GM10248 (cell line): ENCODE measurements at regions not wholly inside any gene's neighbourhood (a gene's known extent, or its start where the extent isn't known, plus 50 kb on each side); places are given as distances from the start of the nearest gene placed in this dataset.

ENCODE experiments used
- CTCF ChIA-PET: fragments of 300-600 bp; sonication (Branson Sonifier 250); formaldehyde crosslinking; extraction: SDS; loops from one replicate; lab custom pipeline; 2021; ENCODE audit warnings: antibody characterized with exemption; lab: Yijun Ruan, JAX
- POLR2A ChIA-PET: fragments of 350-650 bp; sonication (Branson Sonifier 250); formaldehyde crosslinking; extraction: SDS; loops from one replicate; lab custom pipeline; 2020; ENCODE audit warnings: antibody characterized with exemption; lab: Yijun Ruan, JAX
- DNase-seq: peaks from one replicate; pipeline ENCODE4 v3.0.0; 2012; ENCODE audit errors: extremely low spot score
- TF ChIP-seq, protein P1 (sequence below): IDR thresholded peaks from 2 replicates; pipeline ENCODE4 v1.5.1; 2012; ENCODE audit warnings: mild to moderate bottlenecking, low read depth; ENCODE audit errors: extremely low read depth, missing control alignments, control extremely low read depth

DNA sequence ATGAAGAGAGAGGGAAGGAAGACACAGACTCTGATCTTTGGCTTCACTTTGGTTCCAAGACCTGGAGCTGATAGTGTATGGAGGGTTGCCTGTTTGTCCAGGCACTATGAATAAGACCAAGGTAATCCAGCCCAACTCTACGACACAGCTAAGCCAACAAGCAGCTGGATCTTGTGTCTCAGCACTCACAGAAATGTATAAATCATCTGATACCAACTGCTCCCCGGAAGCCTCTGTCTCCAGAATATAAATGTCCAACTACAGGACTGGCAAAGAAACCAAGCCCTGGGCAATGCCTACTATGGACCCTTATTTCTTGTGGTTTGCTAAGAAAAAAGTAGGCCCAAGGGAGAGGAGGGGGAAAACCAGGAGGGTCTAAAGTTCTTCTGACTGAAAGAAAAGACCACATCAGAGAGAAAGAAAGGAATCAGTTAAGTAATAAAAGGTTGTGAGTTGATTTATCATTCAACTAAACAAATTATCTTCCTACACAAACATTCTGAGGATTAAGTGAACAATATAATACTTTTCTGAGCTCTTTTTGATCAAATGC lies 204.0 kb downstream of the DAD1 start:
- TF ChIP-seq, protein P1, sequence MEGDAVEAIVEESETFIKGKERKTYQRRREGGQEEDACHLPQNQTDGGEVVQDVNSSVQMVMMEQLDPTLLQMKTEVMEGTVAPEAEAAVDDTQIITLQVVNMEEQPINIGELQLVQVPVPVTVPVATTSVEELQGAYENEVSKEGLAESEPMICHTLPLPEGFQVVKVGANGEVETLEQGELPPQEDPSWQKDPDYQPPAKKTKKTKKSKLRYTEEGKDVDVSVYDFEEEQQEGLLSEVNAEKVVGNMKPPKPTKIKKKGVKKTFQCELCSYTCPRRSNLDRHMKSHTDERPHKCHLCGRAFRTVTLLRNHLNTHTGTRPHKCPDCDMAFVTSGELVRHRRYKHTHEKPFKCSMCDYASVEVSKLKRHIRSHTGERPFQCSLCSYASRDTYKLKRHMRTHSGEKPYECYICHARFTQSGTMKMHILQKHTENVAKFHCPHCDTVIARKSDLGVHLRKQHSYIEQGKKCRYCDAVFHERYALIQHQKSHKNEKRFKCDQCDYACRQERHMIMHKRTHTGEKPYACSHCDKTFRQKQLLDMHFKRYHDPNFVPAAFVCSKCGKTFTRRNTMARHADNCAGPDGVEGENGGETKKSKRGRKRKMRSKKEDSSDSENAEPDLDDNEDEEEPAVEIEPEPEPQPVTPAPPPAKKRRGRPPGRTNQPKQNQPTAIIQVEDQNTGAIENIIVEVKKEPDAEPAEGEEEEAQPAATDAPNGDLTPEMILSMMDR, result no peak
- ChIA-PET POLR2A (interaction anchor here (0.6 to 1.2 kb wide), 5 partner anchors 10 to 241 kb away, joined by 3 to 6 read pairs (median 3); no protein-coding TSS in a partner anchor), CTCF (interaction anchor here (1.0 to 7.8 kb wide), 25 partner anchors 10 to 601 kb away, joined by 3 to 140 read pairs (median 4); partner anchors contain the start of gene DAD1)
- DNase-seq, result no peak

DNA sequence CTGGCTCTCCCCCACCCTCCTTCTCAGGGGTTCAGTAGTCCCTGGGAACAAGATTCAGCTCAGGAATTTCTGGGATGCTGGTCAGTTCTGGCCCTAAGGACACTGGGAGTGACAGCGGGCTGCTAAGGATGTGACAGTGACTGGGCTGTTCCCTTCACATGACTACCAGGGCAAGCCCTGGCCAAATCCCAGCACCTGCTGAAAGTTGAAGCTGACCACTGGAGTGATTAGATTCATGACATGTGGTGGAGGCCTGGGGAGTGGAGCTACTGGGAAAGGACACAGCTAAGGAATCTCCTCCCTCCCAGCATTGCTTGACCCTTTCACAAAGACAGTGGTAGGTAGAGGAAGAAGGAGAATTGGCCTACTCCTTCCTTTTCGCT lies 204.9 kb downstream of the DAD1 start:
- ChIA-PET POLR2A (interaction anchor here (0.8 to 1.2 kb wide), 3 partner anchors 9 to 100 kb away, joined by 3 read pairs; no protein-coding TSS in a partner anchor), CTCF (interaction anchor here (1.0 to 7.8 kb wide), 24 partner anchors 9 to 602 kb away, joined by 3 to 140 read pairs (median 5); partner anchors contain the start of gene DAD1)
- TF ChIP-seq, protein P1, result no peak
- DNase-seq, result no peak

DNA sequence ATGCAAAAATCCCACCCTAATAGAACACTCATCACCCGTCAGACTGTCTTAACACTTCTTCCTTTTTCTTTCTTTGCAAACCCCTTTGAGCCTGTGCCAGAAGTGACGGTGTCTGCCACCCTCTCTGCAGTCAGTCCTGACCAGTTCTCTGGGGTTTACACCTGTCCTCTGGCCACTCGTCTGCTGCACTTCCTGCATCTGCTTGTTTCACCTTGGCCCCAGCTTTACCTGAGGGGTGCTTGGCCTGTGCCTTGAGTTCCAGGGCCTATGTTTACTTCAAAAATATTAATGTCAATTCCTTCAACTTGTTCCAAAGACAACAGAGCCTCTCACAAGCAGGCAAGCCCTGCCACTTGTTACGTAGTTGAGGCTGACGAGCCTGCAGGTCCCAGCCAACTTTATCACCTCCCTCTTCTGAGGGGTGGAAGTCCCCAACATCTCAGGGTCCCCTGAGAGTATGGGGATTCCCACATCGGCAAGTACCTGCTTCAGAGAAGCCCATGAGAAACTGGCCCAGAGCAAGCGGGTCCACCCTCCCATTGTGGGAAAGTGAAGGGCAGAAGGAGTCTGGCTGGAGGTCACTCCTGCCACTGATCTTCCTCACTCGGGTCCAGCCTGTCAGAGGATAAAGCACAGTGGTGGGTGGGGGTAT lies 205.4 kb downstream of the DAD1 start:
- CTCF ChIA-PET, result interaction anchor here (1.1 to 7.8 kb wide), 20 partner anchors 8 to 603 kb away, joined by 3 to 140 read pairs (median 5); partner anchors contain the start of gene DAD1
- POLR2A ChIA-PET, result interaction anchor here (1.2 kb wide), 1 partner anchor 9 kb away, joined by 3 read pairs; no protein-coding TSS in a partner anchor
- peak; percentile 64 for DNase-seq
- TF ChIP-seq, protein P1, result no peak

DNA sequence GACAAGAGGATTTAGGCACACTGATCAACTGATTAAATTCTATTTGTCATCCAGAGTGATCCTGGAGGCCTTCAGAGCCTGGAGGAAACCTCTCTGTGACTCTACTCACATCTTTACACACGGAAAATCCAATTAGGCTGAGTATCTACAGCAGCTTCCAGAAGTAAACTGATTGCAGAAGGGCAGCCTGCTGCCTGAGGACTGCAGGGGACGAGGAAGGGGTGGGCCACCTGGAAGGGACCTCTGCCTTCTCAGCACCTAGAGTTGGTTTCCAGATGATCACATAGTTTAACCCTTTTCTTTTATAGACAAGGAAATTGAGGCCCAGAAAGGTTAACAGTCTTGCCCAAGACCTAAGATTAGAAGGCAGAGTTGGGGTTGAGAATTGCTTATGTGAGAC lies 206.1 kb downstream of the DAD1 start:
- TF ChIP-seq, protein P1, result no peak
- DNase-seq, result no peak
- CTCF ChIA-PET, result interaction anchor here (1.1 to 7.8 kb wide), 5 partner anchors 63 to 220 kb away, joined by 3 to 140 read pairs (median 40); no protein-coding TSS in a partner anchor
- POLR2A ChIA-PET, result no interaction called here

DNA sequence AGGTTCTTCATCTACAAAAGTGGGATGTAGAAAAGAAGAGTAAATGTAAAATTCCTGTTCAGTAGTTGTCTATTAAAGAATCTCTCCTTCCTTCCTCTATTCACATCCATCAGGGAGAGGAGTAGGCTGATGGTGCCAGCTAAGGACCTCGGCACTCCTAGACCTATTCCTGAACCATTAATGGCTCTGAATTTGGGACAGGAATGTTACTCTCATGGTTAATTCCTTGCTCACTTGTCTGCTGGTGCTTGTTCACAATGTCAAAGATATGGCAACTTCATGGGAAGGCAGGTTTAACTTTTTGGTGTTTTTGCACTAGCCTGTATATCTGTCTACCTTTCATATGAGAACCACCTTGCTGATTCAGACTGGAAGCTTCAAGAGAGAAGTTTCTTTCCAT lies 206.6 kb downstream of the DAD1 start:
- ChIA-PET POLR2A (no interaction called here), CTCF (interaction anchor here (2.5 to 7.8 kb wide), 5 partner anchors 10 to 188 kb away, joined by 9 to 140 read pairs (median 17); no protein-coding TSS in a partner anchor)
- TF ChIP-seq, protein P1, result no peak
- no peak for DNase-seq

DNA sequence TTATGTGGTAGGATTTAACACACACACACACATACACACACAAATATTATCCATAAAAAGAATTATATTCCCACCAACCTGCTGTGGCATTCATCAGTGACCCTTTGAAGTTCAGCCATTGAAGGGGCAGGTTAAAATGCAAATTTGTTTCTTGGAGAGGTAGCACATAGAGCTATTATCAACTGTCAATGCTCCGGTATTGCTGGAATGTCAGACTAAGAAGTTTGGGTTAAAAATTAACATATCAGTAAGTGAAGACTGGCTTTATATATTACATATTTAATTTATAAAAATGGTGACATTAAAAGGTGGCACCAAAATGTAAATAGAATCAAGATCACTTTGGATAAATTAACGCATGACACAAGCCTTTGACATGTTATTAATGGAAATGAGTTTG lies 207.3 kb downstream of the DAD1 start:
- CTCF ChIA-PET, result interaction anchor here (0.9 to 7.8 kb wide), 10 partner anchors 8 to 189 kb away, joined by 3 to 140 read pairs (median 12); no protein-coding TSS in a partner anchor
- TF ChIP-seq, protein P1, result no peak
- POLR2A ChIA-PET, result interaction anchor here (1.0 kb wide), 1 partner anchor 40 kb away, joined by 3 read pairs; no protein-coding TSS in a partner anchor
- no peak for DNase-seq
